ENCODE measurements at regions not wholly inside any gene's neighbourhood (a gene's known extent, or its start where the extent isn't known, plus 50 kb on each side); places are given as distances from the start of the nearest gene placed in this dataset.

DNA sequence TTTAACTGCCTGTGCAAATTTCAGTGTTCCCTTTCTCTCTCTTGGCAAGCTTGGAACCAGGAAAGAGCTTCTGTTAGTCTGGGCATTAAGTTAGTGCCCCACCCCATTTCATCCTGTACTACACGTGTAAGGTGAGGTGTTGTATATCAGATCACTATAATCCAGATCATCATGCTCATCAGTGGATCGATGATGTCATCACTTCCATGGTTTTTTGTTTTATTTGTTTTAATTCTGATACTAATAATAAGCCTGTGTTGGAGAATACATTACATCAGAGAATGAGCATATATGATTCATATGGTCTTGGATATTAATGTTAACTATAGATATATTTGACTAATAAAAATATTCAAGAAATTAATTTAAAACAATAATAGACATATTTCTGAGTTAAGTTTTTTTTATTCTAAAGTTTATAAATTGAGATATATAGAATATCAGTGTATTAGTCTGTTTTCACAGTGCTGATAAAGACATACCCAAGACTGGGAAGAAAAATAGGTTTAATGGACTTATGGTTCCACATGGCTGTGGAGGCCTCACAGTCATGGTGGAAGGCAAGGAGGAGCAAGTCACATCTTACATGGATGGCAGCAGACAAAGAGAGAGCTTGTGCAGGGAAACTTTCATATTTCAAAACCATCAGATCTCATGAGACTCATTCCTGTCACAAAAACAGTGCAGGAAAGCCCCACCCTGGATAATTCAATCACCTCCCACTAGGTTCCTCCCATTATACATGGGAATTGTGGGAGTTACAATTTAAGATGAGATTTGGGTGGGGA is 588.3 kb upstream of the B3GALT2 start:
- Mint-ChIP-seq H3K27me3 (ENCODE audit: low read depth, poor library complexity) (peaks cover 5% of the 10 kb centered on the region), H3K27ac (no peak overlapping the region), H3K4me3 (no peak overlapping the region), H3K9me3 (peaks cover 34% of the 10 kb centered on the region), H3K36me3 (ENCODE audit: low read depth) (peaks cover 10% of the 10 kb centered on the region), H3K4me1 (peaks cover 9% of the 10 kb centered on the region)
- no peak for DNase-seq
- TF ChIP-seq, protein P1, sequence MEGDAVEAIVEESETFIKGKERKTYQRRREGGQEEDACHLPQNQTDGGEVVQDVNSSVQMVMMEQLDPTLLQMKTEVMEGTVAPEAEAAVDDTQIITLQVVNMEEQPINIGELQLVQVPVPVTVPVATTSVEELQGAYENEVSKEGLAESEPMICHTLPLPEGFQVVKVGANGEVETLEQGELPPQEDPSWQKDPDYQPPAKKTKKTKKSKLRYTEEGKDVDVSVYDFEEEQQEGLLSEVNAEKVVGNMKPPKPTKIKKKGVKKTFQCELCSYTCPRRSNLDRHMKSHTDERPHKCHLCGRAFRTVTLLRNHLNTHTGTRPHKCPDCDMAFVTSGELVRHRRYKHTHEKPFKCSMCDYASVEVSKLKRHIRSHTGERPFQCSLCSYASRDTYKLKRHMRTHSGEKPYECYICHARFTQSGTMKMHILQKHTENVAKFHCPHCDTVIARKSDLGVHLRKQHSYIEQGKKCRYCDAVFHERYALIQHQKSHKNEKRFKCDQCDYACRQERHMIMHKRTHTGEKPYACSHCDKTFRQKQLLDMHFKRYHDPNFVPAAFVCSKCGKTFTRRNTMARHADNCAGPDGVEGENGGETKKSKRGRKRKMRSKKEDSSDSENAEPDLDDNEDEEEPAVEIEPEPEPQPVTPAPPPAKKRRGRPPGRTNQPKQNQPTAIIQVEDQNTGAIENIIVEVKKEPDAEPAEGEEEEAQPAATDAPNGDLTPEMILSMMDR (IDR thresholded peaks at IDR 0.05), result no peak

DNA sequence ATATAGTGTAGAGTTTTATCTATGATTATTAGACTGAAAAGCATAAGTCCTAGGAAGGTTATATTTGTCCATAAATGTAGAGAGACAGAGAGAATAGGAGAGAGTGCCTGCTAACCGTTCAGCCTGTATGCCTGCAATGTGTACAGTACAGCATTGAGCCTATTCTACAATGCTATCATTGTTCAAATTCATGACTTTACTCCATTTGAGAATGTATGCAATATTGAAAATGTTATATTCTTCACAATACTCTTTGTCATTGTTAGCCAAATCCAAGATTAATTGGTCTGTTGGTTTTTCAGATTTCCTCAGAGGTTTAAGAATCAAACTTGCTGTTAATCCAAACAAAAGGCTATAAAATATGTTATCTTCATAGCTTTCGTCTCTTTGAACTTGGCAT is 585.2 kb upstream of the B3GALT2 start:
- H3K27ac Mint-ChIP-seq, result no peak overlapping the region
- peaks cover 9% of the 10 kb centered on the region for H3K36me3 Mint-ChIP-seq (ENCODE audit: low read depth)
- peaks cover 31% of the 10 kb centered on the region for H3K9me3 Mint-ChIP-seq
- TF ChIP-seq, protein P1 (IDR thresholded peaks at IDR 0.05), result no peak
- no peak for DNase-seq
- H3K4me1 Mint-ChIP-seq, result peaks cover 25% of the 10 kb centered on the region
- H3K4me3 Mint-ChIP-seq, result no peak overlapping the region
- peaks cover 5% of the 10 kb centered on the region for H3K27me3 Mint-ChIP-seq (ENCODE audit: low read depth, poor library complexity)

- H3K4me3 Mint-ChIP-seq, result no peak overlapping the region
- H3K27me3 Mint-ChIP-seq (ENCODE audit: low read depth, poor library complexity), result peaks cover 5% of the 10 kb centered on the region
- H3K36me3 Mint-ChIP-seq (ENCODE audit: low read depth), result peaks cover under 1% of the 10 kb centered on the region
- peaks cover 12% of the 10 kb centered on the region for H3K9me3 Mint-ChIP-seq
- TF ChIP-seq, protein P1 (IDR thresholded peaks at IDR 0.05), result no peak
- H3K27ac Mint-ChIP-seq, result no peak overlapping the region
- peaks cover 31% of the 10 kb centered on the region for H3K4me1 Mint-ChIP-seq
- no peak for DNase-seq
Observed at GRCh38 chr1:193769651-193770050, 583.2 kb upstream of the B3GALT2 start.

- Mint-ChIP-seq H3K4me1 (peaks cover 31% of the 10 kb centered on the region), H3K36me3 (ENCODE audit: low read depth) (no peaks in the 10 kb centered on the region), H3K9me3 (no peaks in the 10 kb centered on the region), H3K4me3 (no peak overlapping the region), H3K27ac (peak overlapping the region; percentile 79), H3K27me3 (ENCODE audit: low read depth, poor library complexity) (no peaks in the 10 kb centered on the region)
- DNase-seq, result peak; percentile 23
- TF ChIP-seq, protein P1 (IDR thresholded peaks at IDR 0.05), result no peak
Observed at GRCh38 chr1:193767886-193768285, 581.5 kb upstream of the B3GALT2 start.

- TF ChIP-seq, protein P1 (IDR thresholded peaks at IDR 0.05), result no peak
- Mint-ChIP-seq H3K9me3 (no peaks in the 10 kb centered on the region), H3K36me3 (ENCODE audit: low read depth) (no peaks in the 10 kb centered on the region), H3K4me1 (peaks cover 31% of the 10 kb centered on the region), H3K27me3 (ENCODE audit: low read depth, poor library complexity) (no peaks in the 10 kb centered on the region), H3K4me3 (no peak overlapping the region), H3K27ac (no peak overlapping the region)
- no peak for DNase-seq
Observed at GRCh38 chr1:193766329-193766728, 579.9 kb upstream of the B3GALT2 start.

DNA sequence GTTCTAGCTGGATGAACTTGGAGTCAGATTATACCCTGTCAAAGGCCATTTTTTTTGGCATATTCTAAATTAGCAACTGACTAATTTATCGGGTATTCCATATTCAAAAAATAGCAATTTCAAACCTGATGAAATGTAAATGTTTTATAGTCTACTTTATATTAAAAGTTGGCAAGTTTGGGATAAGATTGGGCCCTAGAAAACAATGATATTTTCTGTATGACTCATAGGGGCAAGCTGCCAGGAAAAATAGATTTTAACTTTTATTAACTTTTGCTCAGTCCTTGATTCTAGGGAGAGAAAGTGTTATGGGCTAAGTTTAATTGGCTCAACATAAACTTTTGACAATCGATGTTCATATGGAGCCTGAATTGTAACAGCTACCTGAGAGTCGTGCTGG is 576.9 kb upstream of the B3GALT2 start:
- H3K9me3 Mint-ChIP-seq, result no peaks in the 10 kb centered on the region
- TF ChIP-seq, protein P1 (IDR thresholded peaks at IDR 0.05), result no peak
- no peak overlapping the region for H3K27ac Mint-ChIP-seq
- H3K27me3 Mint-ChIP-seq (ENCODE audit: low read depth, poor library complexity), result no peaks in the 10 kb centered on the region
- no peak overlapping the region for H3K4me3 Mint-ChIP-seq
- H3K4me1 Mint-ChIP-seq, result peaks cover 20% of the 10 kb centered on the region
- no peaks in the 10 kb centered on the region for H3K36me3 Mint-ChIP-seq (ENCODE audit: low read depth)
- no peak for DNase-seq
